ENCODE measurements at regions not wholly inside any gene's neighbourhood (a gene's known extent, or its start where the extent isn't known, plus 50 kb on each side); places are given as distances from the start of the nearest gene placed in this dataset.

DNA sequence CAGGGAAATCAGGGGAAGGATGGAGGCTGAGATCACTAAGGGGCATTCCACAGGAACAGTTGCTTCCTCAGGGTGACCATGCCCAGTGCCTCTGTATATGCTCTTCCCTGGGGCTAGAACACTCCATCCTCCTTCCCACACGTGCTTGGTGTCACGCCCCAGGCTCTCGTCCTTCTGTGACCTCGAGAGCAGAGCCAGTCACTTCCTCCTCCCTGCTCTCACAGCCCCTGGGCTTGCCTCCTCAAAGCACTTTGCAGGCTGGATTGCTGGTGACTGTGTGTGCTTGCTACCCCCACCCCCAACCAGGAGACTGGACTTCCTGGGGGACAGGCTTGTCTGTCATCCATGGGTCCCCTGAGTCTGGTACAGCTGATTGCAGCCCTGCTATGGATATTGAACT lies 56.5 kb upstream of the AMPD3 start:
- Histone ChIP-seq H3K9me3 (ENCODE audit: control insufficient read depth, low read length) (no peaks in the 10 kb centered on the region), H3K27ac (ENCODE audit: low read length) (no peak overlapping the region), H3K27me3 (ENCODE audit: control insufficient read depth, insufficient read depth) (no peaks in the 10 kb centered on the region), H3K4me3 (ENCODE audit: low read length) (no peak overlapping the region), H3K4me1 (ENCODE audit: control insufficient read depth, insufficient read depth, low read length) (peaks cover 4% of the 10 kb centered on the region)
- DNase-seq (peak; percentile 36 to 70 (median 68)), ATAC-seq (peak; percentile 51 to 63)
- intact Hi-C loops (cut with DNase I): no loop called here
- 23% methylated on average over 4 of the region's 4 CpGs for WGBS

DNA sequence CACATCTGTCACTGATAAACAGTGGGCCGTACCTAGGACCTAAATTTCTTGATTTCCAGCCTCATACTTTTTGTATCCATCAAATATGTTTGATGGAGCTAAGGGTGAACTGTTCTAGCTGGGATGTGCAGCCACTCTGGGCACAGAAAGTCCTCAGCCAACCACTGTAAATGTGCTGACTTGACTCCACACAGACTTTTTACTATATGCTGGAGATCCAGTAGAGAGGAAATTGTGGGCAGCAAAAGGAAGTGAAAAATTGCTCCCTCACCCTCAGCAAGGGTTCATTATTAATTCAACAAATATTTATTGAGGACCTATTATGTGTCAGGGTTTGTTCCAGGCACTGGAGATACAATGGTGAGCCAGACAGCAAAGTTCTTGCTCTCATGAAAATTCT lies 54.2 kb upstream of the AMPD3 start:
- DNase-seq (no peak), ATAC-seq (peak; percentile 14 to 49)
- intact Hi-C loops (cut with DNase I): loop anchor here in 2 of 4 donors (5.0 to 10.0 kb wide), 2 partner anchors 254 to 336 kb away; no protein-coding TSS in a partner anchor
- no peak overlapping the region for H3K27ac ChIP-seq (ENCODE audit: low read length)
- H3K4me3 ChIP-seq (ENCODE audit: low read length): no peak overlapping the region
- peaks cover 4% of the 10 kb centered on the region for H3K4me1 ChIP-seq (ENCODE audit: control insufficient read depth, insufficient read depth, low read length)
- H3K9me3 ChIP-seq (ENCODE audit: control insufficient read depth, low read length): no peaks in the 10 kb centered on the region
- no peaks in the 10 kb centered on the region for H3K27me3 ChIP-seq (ENCODE audit: control insufficient read depth, insufficient read depth)
- WGBS: 88% methylated on average over 1 of the region's 1 CpG

DNA sequence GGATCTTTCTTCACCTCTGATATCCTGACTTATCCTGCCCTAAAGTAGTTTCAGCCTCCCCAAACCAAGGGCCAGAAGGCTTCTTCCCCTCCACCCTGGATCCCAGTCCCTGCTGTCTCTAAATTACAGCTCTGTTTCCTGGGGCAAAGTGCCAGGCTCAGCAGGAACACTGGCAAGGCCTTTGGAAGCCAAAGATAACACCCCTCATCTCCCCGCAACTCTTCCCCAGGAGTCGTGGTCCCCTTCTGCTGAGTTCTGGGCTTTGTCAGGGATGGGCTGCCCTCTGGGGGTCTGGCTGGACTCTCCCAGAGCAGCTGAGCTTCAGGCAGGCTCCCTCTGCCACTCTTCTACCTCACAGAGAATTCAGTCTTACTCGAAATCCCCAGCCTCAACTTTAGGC lies 53.8 kb upstream of the AMPD3 start:
- Histone ChIP-seq H3K4me3 (ENCODE audit: low read length) (no peak overlapping the region), H3K4me1 (ENCODE audit: control insufficient read depth, insufficient read depth, low read length) (peaks cover 4% of the 10 kb centered on the region), H3K27ac (ENCODE audit: low read length) (peak overlapping the region; percentile 23), H3K27me3 (ENCODE audit: control insufficient read depth, insufficient read depth) (no peaks in the 10 kb centered on the region), H3K9me3 (ENCODE audit: control insufficient read depth, low read length) (no peaks in the 10 kb centered on the region)
- ATAC-seq (peak in 1 of 2 donors; percentile 41), DNase-seq (peak in 1 of 3 donors; percentile 68)
- intact Hi-C loops (cut with DNase I): loop anchor here in 2 of 4 donors (5.0 to 10.0 kb wide), 2 partner anchors 254 to 336 kb away; no protein-coding TSS in a partner anchor
- 42% methylated on average over 3 of the region's 3 CpGs for WGBS

DNA sequence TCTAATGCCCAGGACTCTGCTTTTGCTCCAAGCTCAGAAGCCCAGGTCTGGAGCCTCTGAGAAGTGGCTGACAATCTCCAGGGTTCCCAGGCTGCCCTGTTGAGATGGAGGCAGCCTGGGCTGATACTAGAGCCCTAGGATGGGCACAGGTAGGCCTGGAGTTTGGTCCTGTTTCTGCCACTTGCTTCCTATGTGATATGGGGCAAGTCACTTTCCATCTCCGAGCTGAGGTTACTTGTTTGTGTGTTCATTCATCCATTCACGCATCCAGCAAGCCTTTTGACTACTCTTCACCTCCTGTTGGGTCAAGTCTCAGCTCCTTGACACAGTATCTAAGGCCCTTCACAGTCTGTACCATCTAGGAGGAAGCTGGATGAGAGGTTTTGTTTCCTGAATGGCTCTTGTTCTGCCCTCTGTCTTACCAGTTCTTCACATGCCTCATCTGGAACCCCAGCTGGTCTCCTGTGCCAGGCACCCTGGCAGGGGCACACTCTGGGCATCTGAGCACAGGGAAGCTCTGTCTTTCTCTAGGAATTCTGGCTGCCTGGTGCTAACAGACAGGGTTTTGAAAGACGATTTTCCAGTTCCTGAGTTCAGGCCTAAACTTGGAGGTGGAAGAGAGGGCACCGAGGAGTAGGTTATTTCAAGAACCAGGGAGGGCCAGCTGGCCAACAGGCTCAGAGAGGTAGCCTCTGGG lies 53.2 kb upstream of the AMPD3 start:
- WGBS: 84% methylated on average over 4 of the region's 4 CpGs
- DNase-seq (no peak), ATAC-seq (no peak)
- intact Hi-C loops (cut with DNase I): loop anchor here in 2 of 4 donors (5.0 to 10.0 kb wide), 2 partner anchors 253 to 335 kb away; no protein-coding TSS in a partner anchor
- no peaks in the 10 kb centered on the region for H3K27me3 ChIP-seq (ENCODE audit: control insufficient read depth, insufficient read depth)
- H3K4me1 ChIP-seq (ENCODE audit: control insufficient read depth, insufficient read depth, low read length): peaks cover 4% of the 10 kb centered on the region
- no peaks in the 10 kb centered on the region for H3K9me3 ChIP-seq (ENCODE audit: control insufficient read depth, low read length)
- peak overlapping the region; percentile 23 for H3K27ac ChIP-seq (ENCODE audit: low read length)
- H3K4me3 ChIP-seq (ENCODE audit: low read length): no peak overlapping the region
